Heart right ventricle (tissue), 16 donors: ENCODE measurements at regions not wholly inside any gene's neighbourhood (a gene's known extent, or its start where the extent isn't known, plus 50 kb on each side); places are given as distances from the start of the nearest gene placed in this dataset.

Experiments used
- ATAC-seq, 8 donors: fragments of 200-7000 bp; cut with Tn5 transposase; one replicate each; pipeline ENCODE4 v1.9.1; 2020; ENCODE audit warnings: mild to moderate bottlenecking in 8 of 8, moderate library complexity in 8 of 8, moderate number of reproducible peaks in 1 of 8
- DNase-seq, 2 donors: peaks; one replicate each; pipeline ENCODE4 v3.0.0-alpha.2; 2020
- H3K27ac ChIP-seq, 10 donors: fragments of 200-600 bp; sonication (generic) in 2 of 10; one replicate each; pipeline versions ENCODE4 v1.5.0 to v1.8.0; 2020 to 2022; ENCODE audit warnings: mild to moderate bottlenecking in 3 of 10
- H3K27me3 ChIP-seq, 7 donors: fragments of 200-600 bp; one replicate each; pipeline ENCODE4 v1.8.0; 2021 to 2022; ENCODE audit warnings: mild to moderate bottlenecking in 2 of 7
- H3K36me3 ChIP-seq, 9 donors: fragments of 200-600 bp; sonication (generic) in 1 of 9; one replicate each; pipeline versions ENCODE4 v1.5.0 to v1.8.0; 2020 to 2022; ENCODE audit warnings: mild to moderate bottlenecking in 2 of 9
- H3K4me1 ChIP-seq, 9 donors: fragments of 200-600 bp; sonication (generic) in 1 of 9; one replicate each; pipeline versions ENCODE4 v1.5.0 to v1.8.0; 2020 to 2022; ENCODE audit warnings: mild to moderate bottlenecking in 4 of 9
- H3K4me3 ChIP-seq, 10 donors: fragments of 200-600 bp; sonication (generic) in 2 of 10; one replicate each; pipeline versions ENCODE4 v1.5.0 to v1.8.0; 2020 to 2022; ENCODE audit warnings: mild to moderate bottlenecking in 7 of 10, moderate library complexity in 2 of 10
- H3K9me3 ChIP-seq, 11 donors: fragments of 200-600 bp in 10 of 11; sonication (generic) in 2 of 11; one replicate each; pipeline versions ENCODE4 v1.5.0 to v1.8.0; 2013 to 2022; ENCODE audit warnings: mild to moderate bottlenecking in 2 of 11, control low read depth in 1 of 11, moderate library complexity in 1 of 11
- WGBS, 2 donors: extraction: QIAGEN DNeasy Blood & Tissue Kit; methylation state at CpG; one replicate each; pipeline ENCODE4 v1.1.7; 2013; ENCODE audit warnings: inconsistent platforms in 1 of 2; 5-methylcytosine and 5-hydroxymethylcytosine counted together
- intact Hi-C, 10 donors: fragments of 100-400 bp; cut with DNase I; formaldehyde crosslinking; loops; one replicate each; pipeline versions ENCODE4 v1.11.1 to v1.14.2; 2022
- TF ChIP-seq, protein P1 (sequence below), 9 donors: fragments of 200-600 bp; sonication (generic) in 2 of 9; IDR thresholded peaks; one replicate each; pipeline versions ENCODE4 v1.5.0 to v1.8.0; 2021 to 2022; ENCODE audit warnings: antibody characterized with exemption in 9 of 9, mild to moderate bottlenecking in 5 of 9, moderate library complexity in 1 of 9
- donor health status: Arrhythmogenic right ventricular cardiomyopathy.
- donor health status: ischemic (EF 13 %, LVEDD 7.1; RV severe dilation, severe dysfunction).
- donor health status: healthy with polysubstance abuse.
- donor health status: DM: no; HTN: yes; CAD: no.
- donor health status: DM: no; HTN: no; CAD: no.
- donor health status: ischemic (EF 25% LVEDD 6.9; RV normal size, moderate dysfunction).
- donor health status: ischemic (EF 25% LVEDD 5.7; RV mildly dilated, moderate dysfunction).
- donor health status: healthy.
- donor health status: DM: yes; HTN: yes; CAD: no.
- donor health status: Ischemic cardiomyopathy.
- donor health status: ischemic (EF 35%, LVEDD 5.7; RV mildly dilated, moderate dysfunction).
- donor health status: nonischemic (EF 11% LVEDD 7.7; RV severe dilation, severe dysfunction).
- donor health status: DM: yes; HTN: yes; CAD: no.
- donor health status: PGD.
- donor health status: ischemic (EF 29% LVEDD 5.4; RV normal size, mild dysfunction).
- donor health status: nonischemic (EF 23%, LVEDD 6.1; RV moderate dilation, normal function).

DNA sequence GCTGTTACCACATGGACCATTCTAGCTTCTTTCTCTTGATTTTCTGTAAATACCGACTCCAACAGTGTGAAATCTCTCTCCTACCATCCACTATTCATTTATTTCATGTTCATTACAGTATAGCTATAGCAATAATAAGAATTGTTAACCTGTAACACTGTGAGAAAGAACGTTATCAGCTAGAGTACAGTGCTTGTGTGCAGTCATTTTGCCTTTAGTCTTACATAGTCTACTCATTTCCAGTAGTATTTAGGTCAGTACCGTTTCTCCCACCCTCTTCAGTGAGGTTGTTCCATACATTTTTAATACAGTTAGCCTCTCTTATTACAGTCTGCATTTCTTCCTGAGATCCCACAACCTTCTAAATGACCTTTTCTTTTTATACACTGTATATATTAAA lies 257.1 kb downstream of the LY86 start:
- Histone ChIP-seq H3K27ac (no peak overlapping the region), H3K4me1 (peaks cover 0 to 17% (median 0%) of the 10 kb centered on the region in 9 donors), H3K4me3 (no peak overlapping the region), H3K27me3 (no peaks in the 10 kb centered on the region), H3K36me3 (no peaks in the 10 kb centered on the region), H3K9me3 (peaks cover 0 to 17% (median 6%) of the 10 kb centered on the region in 11 donors)
- no peak for ATAC-seq
- TF ChIP-seq, protein P1, sequence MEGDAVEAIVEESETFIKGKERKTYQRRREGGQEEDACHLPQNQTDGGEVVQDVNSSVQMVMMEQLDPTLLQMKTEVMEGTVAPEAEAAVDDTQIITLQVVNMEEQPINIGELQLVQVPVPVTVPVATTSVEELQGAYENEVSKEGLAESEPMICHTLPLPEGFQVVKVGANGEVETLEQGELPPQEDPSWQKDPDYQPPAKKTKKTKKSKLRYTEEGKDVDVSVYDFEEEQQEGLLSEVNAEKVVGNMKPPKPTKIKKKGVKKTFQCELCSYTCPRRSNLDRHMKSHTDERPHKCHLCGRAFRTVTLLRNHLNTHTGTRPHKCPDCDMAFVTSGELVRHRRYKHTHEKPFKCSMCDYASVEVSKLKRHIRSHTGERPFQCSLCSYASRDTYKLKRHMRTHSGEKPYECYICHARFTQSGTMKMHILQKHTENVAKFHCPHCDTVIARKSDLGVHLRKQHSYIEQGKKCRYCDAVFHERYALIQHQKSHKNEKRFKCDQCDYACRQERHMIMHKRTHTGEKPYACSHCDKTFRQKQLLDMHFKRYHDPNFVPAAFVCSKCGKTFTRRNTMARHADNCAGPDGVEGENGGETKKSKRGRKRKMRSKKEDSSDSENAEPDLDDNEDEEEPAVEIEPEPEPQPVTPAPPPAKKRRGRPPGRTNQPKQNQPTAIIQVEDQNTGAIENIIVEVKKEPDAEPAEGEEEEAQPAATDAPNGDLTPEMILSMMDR (IDR thresholded peaks at IDR 0.05), result no peak
- no peak for DNase-seq
- intact Hi-C loops, result no loop called here
- 79 to 94% methylated on average over 3 of the region's 3 CpGs for WGBS, 2 donors

DNA sequence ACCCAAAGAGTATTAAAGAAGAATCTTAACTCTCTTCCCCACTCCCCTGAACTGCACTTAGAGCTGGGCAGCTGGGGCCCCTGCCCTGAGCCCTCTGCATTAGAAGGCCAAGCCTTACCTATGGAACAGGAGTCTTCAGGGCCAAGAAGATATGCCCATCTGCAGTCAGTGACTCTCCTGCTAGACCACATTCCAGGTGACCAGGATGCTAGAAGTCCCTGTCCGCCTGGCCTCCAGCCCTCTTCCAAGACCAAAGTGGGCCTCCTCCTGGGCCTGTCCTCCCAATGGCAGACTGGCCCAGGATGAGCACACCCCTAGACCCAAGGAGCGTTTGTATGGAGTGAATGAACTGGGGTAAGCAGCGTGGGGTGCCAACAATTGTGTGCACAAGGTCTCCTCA lies 259.1 kb downstream of the LY86 start:
- no peak for ATAC-seq
- intact Hi-C loops, result no loop called here
- WGBS, 2 donors, result 81 to 100% methylated on average over 3 of the region's 3 CpGs
- Histone ChIP-seq H3K27ac (no peak overlapping the region), H3K4me1 (peaks cover 0 to 15% (median 0%) of the 10 kb centered on the region in 9 donors), H3K9me3 (peaks cover 0 to 17% (median 6%) of the 10 kb centered on the region in 11 donors), H3K4me3 (no peak overlapping the region), H3K36me3 (no peaks in the 10 kb centered on the region), H3K27me3 (no peaks in the 10 kb centered on the region)
- DNase-seq, result no peak
- TF ChIP-seq, protein P1 (IDR thresholded peaks at IDR 0.05), result no peak

DNA sequence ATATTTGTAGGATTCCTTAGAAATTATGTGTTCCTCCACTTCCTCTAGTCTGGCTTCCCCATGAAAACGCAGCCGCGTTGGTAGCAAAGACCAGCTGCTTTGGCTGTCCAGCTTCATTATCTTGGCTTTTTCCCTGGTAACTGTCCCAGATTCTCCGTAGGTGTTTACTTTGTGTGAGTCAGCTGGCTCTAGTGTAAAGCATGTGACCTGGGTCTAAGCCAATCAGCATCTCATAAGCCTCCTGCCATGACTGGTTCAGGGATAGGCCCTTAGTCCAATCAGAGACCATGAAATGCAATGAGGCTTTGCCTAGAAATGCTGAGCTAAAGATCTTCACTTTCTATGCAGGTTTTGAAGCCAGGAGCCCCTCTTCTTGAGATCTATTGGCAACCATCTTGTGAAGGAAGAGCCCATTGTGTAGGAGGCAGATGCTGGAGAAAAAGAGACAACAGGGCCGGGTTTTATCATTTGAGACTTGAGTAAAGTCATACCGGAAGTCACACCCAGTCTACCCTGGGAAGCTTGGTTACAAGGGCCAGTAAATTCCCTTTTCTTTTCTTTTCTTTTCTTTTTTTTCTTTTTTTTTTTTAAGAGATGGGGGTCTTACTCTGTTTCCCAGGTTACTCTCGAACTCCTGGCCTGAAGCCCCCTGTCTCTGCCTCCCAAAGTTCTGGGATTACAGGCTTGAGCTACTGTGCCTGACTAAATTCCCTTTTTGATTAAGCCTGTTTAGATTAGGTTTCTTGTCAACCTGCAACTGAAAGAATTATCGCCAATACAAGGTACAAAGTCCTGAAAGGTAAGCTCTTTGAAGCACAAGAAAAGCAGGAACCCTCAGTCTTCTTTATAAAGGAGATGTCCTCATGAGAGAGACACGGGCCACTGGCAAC lies 256.5 kb upstream of the RREB1 start:
- H3K27ac ChIP-seq, result peak overlapping the region in 4 of 10 donors; percentile 20 to 59 (median 28)
- no peaks in the 10 kb centered on the region for H3K36me3 ChIP-seq
- H3K9me3 ChIP-seq, result peaks cover 0 to 3% (median 0%) of the 10 kb centered on the region in 11 donors
- H3K27me3 ChIP-seq, result no peaks in the 10 kb centered on the region
- ATAC-seq (peak; percentile 79 to 96 (median 92)), DNase-seq (peak in 1 of 2 donors; percentile 56)
- TF ChIP-seq, protein P1 (IDR thresholded peaks at IDR 0.05), result no peak
- H3K4me1 ChIP-seq, result peaks cover 0 to 21% (median 3%) of the 10 kb centered on the region in 9 donors
- intact Hi-C loops, result no loop called here
- 53 to 60% methylated on average over 9 of the region's 9 CpGs for WGBS, 2 donors
- no peak overlapping the region for H3K4me3 ChIP-seq

DNA sequence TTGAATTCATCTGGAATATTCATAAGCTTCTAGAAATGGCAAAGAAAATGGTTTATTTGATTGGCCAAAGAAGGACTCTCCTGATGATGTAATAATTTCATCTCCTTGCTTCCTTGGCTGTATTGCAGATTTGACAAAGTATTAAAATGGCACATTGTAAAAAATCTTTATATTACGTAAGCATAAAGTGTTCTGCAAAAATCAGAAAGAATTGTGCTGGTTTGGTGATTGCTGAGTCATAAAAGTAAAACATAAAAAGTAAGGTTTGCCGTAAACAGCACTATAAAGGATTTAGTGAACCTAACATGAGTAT lies 255.9 kb upstream of the RREB1 start:
- intact Hi-C loops, result no loop called here
- TF ChIP-seq, protein P1 (IDR thresholded peaks at IDR 0.05), result no peak
- Histone ChIP-seq H3K4me1 (peaks cover 3 to 27% (median 9%) of the 10 kb centered on the region in 9 donors), H3K9me3 (no peaks in the 10 kb centered on the region), H3K36me3 (no peaks in the 10 kb centered on the region), H3K4me3 (no peak overlapping the region), H3K27ac (no peak overlapping the region), H3K27me3 (no peaks in the 10 kb centered on the region)
- DNase-seq (no peak), ATAC-seq (no peak)
- WGBS, 2 donors, result 95% methylated on average over 2 of the region's 2 CpGs
